ENCODE measurements at regions not wholly inside any gene's neighbourhood (a gene's known extent, or its start where the extent isn't known, plus 50 kb on each side); places are given as distances from the start of the nearest gene placed in this dataset.

GRCh38 chr18:61690418-61691138, 202.2 kb downstream of the RNF152 start:
- H3K79me2 ChIP-seq (ENCODE audit: insufficient read depth, low read length): no peaks in the 10 kb centered on the region
- POLR2A ChIA-PET: no interaction called here

More at GRCh38 chr18:61690418-61691138, 202.2 kb downstream of the RNF152 start:
- TF ChIP-seq POLR2A (IDR thresholded peaks at IDR 0.05; ENCODE audit: borderline replicate concordance, extremely low read depth, insufficient read depth, insufficient read length) (no peak), EZH2 (IDR thresholded peaks at IDR 0.05) (no peak), ELF1 (IDR thresholded peaks at IDR 0.05; ENCODE audit: borderline replicate concordance, low read depth) (no peak), REST (IDR thresholded peaks at IDR 0.05; ENCODE audit: low read depth) (no peak), CTCF (IDR thresholded peaks at IDR 0.05 in 2 of 3, conservative IDR thresholded peaks at IDR 0.05 in 1 of 3; ENCODE audit: borderline replicate concordance in 1 of 3, insufficient read depth in 1 of 3, low read depth in 2 of 3, low read length in 2 of 3) (no peak), JUND (IDR thresholded peaks at IDR 0.05) (no peak), SP1 (IDR thresholded peaks at IDR 0.05; ENCODE audit: low read depth) (no peak)
- no peaks in the 10 kb centered on the region for H4K20me1 ChIP-seq (ENCODE audit: insufficient read depth)
- H3K27ac ChIP-seq (ENCODE audit: low read depth, low read length): no peak overlapping the region
- ChIA-PET RAD21 (ENCODE audit: low non-redundant PET in 1 of 2, low total read pairs in 2 of 2, uncharacterized antibody in 2 of 2, unreplicated experiment in 2 of 2) (no interaction called here), CTCF (no interaction called here)
- no peaks in the 10 kb centered on the region for H3K36me3 ChIP-seq (ENCODE audit: control insufficient read depth in 1 of 2, insufficient read depth in 2 of 2, low read length in 2 of 2)
- no TSS peak for BruUV-seq (replicated peaks)
- H3K9me2 ChIP-seq (ENCODE audit: insufficient read depth): no peaks in the 10 kb centered on the region
- no peak overlapping the region for H3K9ac ChIP-seq (ENCODE audit: low read length)
- no peak overlapping the region for H3K4me3 ChIP-seq (replicated peaks in 1 of 2; ENCODE audit: low read depth in 1 of 2, low read length in 2 of 2)
- H2AFZ ChIP-seq (ENCODE audit: low read depth, low read length, poor library complexity, severe bottlenecking): no peak overlapping the region
- no peak for DNase-seq (ENCODE audit: low read depth, low spot score)
- no peaks in the 10 kb centered on the region for H3K9me3 ChIP-seq (ENCODE audit: control insufficient read depth in 1 of 2, insufficient read depth in 1 of 2, low read depth in 1 of 2, low read length in 2 of 2)
- intact Hi-C loops (cut with micrococcal nuclease): no loop called here
- no peak for ATAC-seq
- no peaks in the 10 kb centered on the region for H3K4me1 ChIP-seq (ENCODE audit: control insufficient read depth in 1 of 2, insufficient read depth in 2 of 2, low read length in 2 of 2)
- no peaks in the 10 kb centered on the region for H3K27me3 ChIP-seq (ENCODE audit: insufficient read depth, low read length)
- H3K4me2 ChIP-seq (ENCODE audit: low read length): no peak overlapping the region

Data from HCT116 (cell line).